GM13977 (cell line): ENCODE measurements at regions not wholly inside any gene's neighbourhood (a gene's known extent, or its start where the extent isn't known, plus 50 kb on each side); places are given as distances from the start of the nearest gene placed in this dataset.

Source experiments
- DNase-seq: peaks from one replicate; pipeline ENCODE4 v3.0.0; 2012; ENCODE audit warnings: low spot score
- CTCF ChIP-seq: IDR thresholded peaks from 2 replicates; pipeline ENCODE4 v1.5.1; 2012; ENCODE audit warnings: mild to moderate bottlenecking, control low read depth; ENCODE audit not compliant: insufficient read depth; ENCODE audit errors: extremely low read depth, missing control alignments
- in situ Hi-C: fragments of 300-500 bp; cut with MboI; formaldehyde crosslinking; loops from one replicate; pipeline ENCODE4 v1.12.0; 2022; ENCODE audit warnings: low sequenced_read_pairs, low pct_unique_long_range_greater_than_20kb, mixed read lengths, inconsistent platforms; ENCODE audit not compliant: unreplicated experiment

- in situ Hi-C loops: no loop called here
- DNase-seq: no peak
- no peak for TF ChIP-seq CTCF
These were observed 337.7 kb upstream of the MYT1L start for GRCh38 chr2:2668681-2669265.

- in situ Hi-C loops: no loop called here
- TF ChIP-seq CTCF: no peak
- no peak for DNase-seq
These were observed 336.6 kb upstream of the MYT1L start for GRCh38 chr2:2667690-2668089.

GRCh38 chr2:2665834-2666133 is 334.7 kb upstream of the MYT1L start:
- in situ Hi-C loops: no loop called here
- no peak for DNase-seq
- TF ChIP-seq CTCF: no peak

- no peak for TF ChIP-seq CTCF
- DNase-seq: no peak
- in situ Hi-C loops: no loop called here
These were observed 334.1 kb upstream of the MYT1L start for GRCh38 chr2:2664989-2665833.

GRCh38 chr2:2663401-2664036 is 332.4 kb upstream of the MYT1L start:
- TF ChIP-seq CTCF: no peak
- in situ Hi-C loops: no loop called here
- no peak for DNase-seq

- TF ChIP-seq CTCF: no peak
- no peak for DNase-seq
- in situ Hi-C loops: no loop called here
These were observed 331.8 kb upstream of the MYT1L start for GRCh38 chr2:2662847-2663356.
